GM18858 (cell line): ENCODE measurements at regions not wholly inside any gene's neighbourhood (a gene's known extent, or its start where the extent isn't known, plus 50 kb on each side); places are given as distances from the start of the nearest gene placed in this dataset.

Source experiments
- ATAC-seq: cut with Tn5 transposase; IDR thresholded peaks from one replicate; pipeline ENCODE4 v1.9.1; 2021; ENCODE audit not compliant: unreplicated experiment

DNA sequence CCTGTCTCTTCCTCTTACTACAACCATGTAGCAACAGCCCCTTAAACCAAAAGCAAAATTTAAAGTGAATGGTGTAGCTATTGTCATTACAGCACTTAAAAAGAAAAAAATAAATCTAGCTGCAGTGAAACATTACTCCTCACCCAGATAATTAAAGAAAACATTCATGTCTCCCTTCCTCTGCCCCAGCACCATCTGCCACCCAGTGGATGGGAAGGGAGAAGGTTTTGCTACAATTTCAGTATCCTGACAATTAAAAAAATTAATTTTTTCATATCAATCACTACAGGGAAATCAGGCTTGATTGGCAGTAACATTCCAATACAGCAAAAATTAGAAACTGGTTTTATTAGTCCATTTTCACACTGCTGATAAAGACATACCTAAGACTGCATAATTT lies 147.4 kb upstream of the PUM3 start:
- ATAC-seq: no peak

DNA sequence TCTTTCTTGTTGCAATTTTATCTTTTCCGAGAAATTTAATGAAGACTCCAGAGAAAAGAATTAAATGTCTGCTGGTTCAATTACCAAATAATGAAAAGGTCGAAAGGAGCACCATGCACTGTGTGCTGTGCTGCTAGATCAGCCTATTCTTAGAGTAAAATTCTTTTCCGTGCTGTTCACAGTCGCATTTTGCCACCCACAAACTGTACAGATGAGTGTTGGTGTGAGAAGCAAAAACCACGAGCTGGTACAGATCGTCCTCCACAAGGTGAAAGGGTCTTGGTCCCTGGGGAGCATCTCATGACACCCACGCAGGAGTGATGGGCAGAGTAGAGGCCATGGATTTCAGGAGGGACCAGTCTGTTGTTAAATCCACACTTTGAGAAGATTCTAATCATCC lies 143.8 kb upstream of the PUM3 start:
- ATAC-seq: no peak

DNA sequence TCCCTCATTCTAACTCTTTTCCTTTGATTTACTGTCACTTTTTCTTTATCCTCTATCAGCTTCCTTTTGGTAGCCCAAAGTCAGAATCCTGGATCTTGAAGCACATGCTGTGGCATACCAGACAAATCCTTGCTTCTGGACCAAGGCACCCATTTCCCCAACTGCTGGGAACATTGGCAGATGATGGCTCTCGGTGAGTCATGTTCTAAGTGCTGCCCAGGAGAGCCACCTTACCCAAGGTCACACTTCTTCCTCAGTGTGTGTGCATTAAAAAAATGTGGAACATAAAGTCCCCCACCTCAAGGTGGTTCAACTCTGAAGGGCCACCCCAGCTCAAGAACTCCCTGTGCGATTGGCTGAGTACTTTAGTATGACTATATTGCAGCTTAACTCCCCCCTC lies 141.4 kb upstream of the PUM3 start:
- no peak for ATAC-seq

DNA sequence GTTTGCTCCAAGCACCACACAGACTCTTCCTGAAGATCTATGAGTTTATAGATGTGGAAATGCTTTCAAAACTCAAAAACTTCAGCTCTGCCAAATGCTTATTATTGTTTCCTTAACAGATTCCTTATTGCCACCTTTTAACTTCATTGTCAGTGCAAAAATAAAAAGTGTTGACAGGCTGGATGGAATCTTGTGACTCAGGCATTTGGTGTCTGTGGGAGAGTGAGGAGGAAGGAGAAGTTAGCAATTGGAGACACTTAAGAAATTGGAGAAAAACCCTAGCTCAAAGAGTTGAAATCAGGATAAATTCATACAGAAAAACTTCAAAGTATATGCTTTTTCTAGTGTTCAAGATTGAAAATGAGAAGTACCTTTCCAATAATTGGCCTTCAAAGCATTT lies 140.6 kb upstream of the PUM3 start:
- no peak for ATAC-seq

DNA sequence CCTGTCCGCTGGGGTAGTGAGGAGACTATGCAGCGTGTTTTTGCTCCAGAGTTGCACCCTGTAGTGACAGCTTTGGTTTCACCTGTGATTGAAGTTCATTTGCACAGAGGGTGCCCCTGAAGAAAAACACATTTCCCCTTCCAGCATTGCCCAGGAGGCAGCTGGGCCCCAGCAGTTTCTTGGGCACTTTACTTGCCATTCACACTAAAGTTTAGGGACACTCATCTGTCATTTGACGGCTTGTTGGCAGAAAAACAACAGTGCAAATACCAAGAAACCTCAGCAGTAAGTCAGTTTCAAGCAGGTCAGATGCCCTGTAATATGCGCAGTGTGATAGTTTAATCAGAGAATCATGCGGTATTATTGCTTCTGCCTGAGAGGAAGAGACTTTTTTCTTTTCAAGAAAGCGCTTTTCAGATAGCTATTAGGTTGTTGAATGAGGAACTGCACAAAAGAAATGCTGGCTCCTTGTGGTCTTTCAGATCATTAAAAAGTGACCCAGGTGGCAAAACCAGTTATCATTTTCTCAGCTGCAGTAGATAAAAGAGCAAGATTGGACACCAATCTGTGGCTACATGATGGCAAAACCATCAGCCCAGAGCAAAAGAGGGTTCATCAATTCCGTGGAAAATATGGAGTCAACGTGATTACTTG lies 136.2 kb upstream of the PUM3 start:
- no peak for ATAC-seq

DNA sequence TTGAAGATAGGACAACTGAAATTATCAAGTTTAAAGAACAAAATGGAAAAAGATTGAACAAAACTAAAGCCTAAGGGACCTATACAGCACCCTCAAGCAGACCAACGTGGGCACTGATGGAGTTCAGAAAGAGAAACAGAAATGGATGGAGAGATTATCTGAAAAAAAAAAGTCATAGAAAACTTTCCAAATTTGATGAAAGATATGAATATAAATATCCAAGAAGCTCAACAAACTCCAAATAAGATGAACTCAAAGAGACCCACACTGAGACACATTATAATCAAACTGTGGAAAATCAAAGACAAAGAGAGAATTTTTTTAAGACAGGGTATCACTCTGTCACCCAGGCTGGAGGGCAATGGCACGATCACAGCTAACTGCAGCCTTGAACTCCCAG lies 128.6 kb upstream of the PUM3 start:
- ATAC-seq: no peak

DNA sequence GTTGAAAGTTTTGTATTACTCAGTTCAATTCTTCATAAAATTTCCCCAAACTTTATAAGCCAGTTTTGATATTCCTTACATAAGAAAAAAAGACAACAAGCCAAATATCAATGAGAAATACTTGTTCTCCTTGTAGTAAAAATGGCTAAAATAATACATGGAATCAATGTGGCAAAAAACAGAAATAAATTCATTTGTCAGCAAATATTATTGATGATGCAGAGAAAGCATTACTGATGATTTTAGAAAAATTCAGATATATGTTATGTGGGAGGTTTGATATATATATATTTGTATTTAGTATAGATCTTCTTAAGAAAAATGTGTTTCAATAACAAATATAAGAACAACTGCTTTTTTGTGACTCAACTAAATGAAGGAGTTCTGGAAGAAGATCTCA lies 127.0 kb upstream of the PUM3 start:
- no peak for ATAC-seq

DNA sequence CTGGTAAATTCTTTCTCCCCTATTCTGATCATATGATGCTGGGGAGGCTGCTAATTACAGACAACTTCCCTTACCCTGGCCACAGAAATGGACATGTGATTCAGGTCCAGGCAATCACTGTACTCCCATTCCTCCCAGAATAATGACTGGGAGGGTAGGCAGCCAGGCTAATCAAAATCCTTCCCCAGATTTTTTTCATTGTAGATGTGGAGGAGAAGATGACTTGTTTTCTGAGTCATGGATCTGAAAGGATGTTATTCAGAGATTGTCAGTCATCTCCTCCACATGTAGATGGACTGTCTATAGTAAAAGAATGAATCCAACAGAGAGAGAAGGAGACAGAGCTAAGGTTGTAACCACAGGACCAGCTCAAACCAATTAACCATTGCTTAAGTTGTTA lies 123.9 kb upstream of the PUM3 start:
- no peak for ATAC-seq

DNA sequence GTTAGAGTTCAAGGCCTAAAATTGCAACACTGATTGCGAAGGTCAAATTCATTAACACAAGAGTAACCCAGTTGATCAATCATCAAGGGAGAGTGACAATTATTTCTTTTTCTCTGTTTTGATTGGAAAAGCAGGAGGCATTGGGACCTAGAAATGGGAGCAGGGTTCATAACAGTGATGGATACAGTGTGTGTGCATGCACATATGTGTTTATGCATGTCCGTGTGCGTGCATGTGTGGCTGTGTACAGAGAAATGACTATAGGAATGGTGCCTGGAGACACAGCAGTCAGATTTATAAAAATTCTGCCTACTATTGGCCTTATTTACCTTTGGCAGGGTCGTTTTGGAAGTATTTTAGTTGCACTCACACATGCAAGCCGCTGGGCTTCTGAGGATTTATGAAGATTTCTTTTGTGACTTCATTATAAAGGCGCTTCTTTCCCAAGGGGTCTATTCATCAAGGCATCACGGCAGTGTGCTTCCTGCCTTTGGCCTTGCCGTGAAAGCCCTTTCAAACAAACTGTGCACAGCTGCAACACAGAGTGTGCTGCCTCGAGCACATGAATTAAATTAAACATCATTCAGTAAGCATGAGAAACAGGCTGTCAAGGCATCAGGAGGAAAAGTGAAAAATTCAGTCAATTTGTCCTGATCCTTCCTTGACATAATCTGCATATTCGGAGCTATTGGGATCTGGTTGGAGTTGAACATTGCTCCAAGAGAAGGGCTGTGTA lies 122.8 kb upstream of the PUM3 start:
- ATAC-seq: no peak

DNA sequence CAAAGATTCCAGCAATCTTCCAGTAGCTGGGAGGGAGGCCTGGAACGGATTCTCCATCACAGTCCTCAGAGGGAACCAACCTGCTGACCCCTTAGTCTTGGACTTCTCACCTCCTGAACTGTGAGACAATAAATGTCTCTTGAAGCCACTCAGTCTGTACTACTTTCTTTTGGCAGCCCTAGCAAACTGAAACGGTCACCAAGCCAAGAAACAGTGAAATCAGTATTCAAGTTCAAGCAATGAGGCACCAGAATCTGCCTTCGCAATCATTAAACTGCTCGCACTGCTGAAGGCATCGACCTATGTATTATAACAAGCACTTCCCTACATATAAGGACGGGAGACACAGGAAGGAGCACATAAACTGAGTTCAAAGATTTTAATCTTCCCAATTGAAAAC lies 120.6 kb upstream of the PUM3 start:
- ATAC-seq: no peak

DNA sequence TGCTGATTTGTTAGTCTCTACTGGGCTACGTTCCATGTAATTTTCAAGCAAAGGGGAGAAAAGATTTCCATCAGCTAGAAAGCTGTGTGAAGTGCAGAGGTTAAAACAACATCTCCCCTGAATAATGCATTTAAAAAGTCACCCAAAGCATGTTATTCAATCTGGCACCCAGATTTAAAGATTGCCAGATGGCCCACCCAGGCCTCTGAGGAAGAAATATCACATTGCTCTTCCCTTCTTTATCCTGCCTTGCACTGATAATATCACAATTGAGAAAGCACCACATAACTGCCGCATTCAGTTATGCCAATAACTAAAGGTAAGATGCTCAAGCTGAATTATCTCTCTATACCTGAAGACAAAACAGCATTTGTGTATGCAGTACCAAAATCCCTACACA lies 119.4 kb upstream of the PUM3 start:
- ATAC-seq: no peak

DNA sequence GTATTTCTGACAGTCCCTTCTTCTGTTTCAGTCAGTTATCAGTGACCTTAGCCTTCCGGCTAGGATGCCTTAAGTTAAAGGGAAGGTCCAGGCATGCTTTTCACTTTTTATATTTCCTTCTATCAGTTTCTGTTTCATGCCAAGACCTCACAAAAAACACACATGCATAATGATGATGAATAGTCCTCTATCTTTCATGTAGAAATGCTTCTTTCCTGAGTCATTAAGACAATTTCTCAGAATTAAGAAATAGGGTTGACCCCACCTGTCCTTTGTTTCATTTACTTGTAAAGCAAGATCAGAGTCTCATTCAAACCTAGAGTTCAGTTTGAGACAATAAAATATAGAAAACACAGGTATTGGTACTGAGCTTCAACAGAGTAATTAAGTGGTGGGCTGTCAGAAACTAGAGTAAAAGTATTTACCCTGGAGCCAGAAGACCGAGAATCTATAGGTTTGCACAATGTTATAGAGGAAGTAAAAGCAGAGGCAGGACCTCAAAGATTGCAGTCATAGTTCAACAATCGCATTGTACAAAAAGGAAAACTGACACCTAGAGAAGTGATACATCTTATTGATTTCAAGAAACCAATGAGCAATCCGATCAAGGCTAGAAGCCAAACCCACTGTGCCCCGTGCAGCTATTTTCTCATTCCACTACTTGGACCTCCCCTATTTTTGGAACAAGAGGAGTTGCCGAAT lies 118.7 kb upstream of the PUM3 start:
- ATAC-seq: no peak

DNA sequence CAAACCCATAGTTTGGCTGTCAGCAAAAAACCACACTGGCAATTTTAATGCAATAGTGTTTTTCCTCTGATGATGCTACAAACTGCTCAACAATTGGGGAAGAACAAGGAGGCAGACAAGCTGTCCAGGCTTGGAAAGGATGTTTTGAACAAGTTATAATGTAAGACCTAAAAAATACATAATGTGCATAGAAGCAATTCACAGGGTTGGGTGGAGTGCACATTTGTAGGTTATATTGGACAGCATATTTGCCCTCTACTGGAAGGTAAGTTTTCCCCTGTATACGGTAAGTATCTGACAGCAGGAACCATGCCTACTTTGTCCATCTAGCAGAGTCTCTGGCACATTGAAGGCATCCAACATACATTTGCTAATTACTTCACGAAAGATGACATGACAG lies 114.3 kb upstream of the PUM3 start:
- no peak for ATAC-seq

DNA sequence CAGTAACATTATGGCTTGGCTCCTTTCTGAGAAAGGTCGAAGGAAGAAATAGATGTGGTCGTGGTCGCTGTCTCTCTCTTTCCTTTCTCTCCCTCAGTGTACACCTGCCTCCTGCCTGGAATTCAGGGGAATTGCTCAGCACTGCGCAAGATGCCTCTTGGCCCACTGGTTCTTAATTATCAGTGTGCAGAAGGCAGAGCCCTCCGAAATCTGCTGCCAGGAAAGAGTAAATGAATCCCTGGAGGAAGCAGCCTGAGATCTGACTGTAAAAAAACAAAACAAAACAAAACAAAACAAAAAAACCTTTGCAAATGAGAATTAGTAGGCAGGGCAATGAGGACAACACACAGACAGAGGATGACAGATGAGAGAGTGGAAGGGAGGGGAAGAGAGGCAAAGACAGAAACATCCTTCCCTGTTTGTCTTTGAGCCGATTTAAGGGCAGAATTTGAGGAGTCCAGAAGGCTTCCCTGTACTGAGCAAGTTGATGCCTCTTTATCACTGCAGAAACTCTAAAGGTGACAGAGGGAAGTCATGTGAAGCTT lies 113.8 kb upstream of the PUM3 start:
- no peak for ATAC-seq

DNA sequence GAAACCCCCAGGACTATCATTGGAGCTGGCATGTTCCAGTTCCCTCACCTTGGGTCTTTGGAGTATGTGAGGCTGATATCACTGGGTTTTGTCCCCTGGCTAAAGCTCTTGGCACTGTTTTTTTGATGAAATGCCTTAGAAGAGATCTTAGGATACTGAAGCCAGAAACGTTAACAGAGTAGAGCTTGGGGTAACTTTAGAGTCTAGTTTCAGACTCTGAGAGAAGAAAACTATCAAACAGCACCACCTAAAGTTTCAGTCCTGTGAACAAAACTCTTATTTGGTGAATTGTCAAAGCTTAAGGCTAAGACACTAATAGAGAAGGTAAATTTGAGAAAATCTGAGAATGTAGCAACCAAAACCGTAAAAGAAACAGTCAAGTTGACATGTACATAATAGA lies 111.7 kb upstream of the PUM3 start:
- no peak for ATAC-seq

DNA sequence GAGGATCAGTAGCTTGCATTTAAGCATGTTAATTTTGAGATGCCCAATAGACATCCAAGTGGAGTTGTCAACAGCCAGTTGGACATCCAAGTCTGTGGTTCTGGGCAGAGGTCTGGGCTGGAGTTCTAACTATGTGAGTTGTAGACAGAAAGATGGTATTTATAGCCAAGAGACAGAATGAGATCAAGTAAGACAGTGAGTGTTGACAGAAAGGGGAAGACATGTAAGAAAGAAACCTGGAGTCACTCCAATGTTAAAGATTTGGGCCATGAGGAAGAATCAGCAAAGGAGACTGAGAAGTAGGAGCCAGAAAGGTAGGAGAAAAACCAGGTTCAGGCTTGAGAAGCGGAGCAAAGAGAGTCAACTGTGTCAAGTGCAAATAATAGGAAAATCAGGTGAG lies 95.5 kb upstream of the PUM3 start:
- no peak for ATAC-seq

DNA sequence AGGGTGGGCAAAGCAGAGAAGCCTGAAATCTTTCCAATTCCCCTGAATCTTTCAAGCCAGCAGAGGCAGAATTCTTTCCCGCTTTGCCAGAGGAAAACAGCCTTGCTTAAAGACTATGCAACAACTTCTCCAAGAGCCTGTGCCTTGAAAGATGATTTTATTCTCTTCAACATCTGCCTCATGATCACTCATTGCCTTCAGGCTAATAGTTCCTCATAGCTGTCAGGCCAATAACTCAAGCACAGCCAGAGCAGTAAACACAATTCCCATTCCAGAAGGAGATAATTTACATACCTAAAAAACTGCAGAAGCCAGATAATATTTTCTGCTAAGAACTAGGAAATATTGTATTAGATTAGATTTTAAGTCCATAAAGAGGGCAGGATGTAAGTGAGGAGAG lies 92.3 kb upstream of the PUM3 start:
- ATAC-seq: no peak

DNA sequence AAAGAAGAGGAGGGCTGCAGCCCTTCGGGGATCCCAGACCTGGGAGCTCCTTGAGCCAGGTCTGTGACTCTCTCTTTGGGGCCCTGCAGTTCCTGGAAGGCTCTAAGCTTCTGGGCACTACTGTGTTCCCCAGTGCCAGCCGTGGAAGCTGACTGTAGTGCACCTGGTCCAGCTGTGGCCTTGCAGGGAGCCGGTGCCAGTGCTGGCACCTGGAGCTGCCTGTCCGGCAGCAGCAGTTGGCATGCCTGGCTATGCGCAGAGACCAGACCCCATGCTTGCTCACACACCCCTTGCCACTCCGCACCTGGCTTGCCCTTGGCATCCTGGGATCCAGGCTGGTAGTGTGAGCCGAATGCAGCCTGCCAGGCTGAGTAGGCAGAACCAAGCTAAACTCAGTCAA lies 91.0 kb upstream of the PUM3 start:
- no peak for ATAC-seq

DNA sequence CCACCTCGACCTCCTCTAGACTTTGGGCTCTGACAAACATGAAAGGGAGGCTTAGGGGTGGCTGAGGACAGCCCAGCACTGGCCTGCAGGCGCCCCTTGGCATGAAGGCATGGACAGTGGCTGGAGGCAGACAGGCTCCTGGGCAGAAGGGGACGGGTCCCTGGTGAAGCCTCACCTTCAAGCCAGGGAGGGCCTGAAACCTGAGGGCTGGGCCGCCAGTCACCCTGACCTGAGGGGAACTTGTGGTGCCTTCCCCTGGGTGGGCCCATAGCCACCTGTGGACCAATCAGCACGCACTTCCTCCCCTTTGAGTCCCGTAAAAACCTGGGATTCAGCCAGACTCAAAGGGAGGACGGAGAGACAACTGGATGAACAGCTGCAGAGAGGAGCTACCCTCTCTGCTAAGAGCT lies 90.4 kb upstream of the PUM3 start:
- ATAC-seq: no peak

DNA sequence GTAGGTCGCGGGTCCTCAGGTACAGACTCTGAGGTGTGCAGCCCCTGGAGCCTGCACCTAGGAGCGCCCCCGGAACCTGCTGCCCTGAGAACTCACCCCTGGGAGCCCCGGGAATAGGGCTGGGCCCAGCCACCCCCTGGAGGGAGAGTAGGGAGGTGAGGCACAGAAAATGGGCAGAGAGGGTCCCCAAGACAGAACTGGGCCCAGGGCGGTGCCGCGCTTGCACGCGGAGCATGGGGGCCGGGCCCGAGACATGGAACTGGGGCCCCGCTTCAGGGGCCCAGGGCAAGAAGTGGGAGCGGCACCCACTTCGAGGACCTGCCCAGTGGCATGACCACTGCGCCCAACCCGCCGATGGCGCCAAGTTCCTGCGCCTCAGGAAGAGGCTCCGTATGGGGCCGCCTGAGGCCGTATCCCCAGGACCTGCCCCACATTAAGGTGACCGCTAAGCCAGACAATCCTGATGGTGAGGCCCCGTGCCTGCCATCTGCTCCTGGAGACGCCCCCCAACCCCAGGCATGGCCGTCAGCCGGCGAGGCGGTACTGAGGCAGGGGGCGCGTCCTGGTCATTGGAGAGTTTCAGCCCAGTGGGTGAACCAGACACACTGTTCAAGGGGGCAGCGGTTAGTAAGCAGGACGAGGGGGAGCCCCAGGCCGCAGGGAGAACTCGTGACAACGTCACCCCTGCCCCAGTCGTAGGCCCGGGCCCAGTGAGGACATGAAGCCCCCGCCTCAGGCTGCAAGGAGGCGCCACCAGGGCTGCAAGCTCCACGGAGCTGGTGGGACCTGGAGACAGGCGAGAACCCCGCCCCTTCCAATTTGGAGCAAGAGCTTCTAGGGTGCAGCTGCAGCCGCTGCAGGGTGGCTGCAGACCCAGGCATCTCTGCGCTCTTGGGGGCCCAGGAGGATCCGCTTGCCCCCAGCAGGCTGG lies 89.5 kb upstream of the PUM3 start:
- no peak for ATAC-seq

DNA sequence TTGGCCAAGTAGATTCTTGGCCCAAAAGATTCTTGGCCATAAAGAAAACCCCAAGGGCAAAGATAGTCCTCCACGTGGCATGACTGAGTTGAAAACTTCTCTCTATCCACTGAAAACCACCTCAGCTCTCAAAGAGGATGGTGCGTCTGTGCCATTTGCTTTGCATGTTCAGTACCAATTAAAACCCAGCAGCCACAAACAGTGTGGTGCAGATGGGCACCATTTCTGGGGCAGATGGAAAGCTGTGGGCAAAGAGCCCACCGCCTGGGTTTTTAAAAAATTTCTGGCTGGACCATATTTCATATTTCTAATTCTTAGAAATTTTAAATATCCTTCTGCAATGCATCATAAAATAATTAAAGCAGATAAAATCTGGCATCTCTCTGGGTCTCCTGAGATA lies 84.5 kb upstream of the PUM3 start:
- no peak for ATAC-seq
